ENCODE measurements at regions not wholly inside any gene's neighbourhood (a gene's known extent, or its start where the extent isn't known, plus 50 kb on each side); places are given as distances from the start of the nearest gene placed in this dataset.

GRCh38 chr6:168815229-168815628 lies 374.2 kb downstream of the SMOC2 start:
- no peak for TF ChIP-seq CTCF (IDR thresholded peaks at IDR 0.05; ENCODE audit: insufficient read depth, low read depth, low read length)
- TF ChIP-seq EZH2 (IDR thresholded peaks at IDR 0.05; ENCODE audit: insufficient read depth, low read length), result no peak
